Activated CD4-positive, alpha-beta T cell treated with anti-CD3 and anti-CD28 coated beads, Interleukin-2, Interleukin-6, amounts not matched to agents 100 ng/mL and 50 ng/mL, durations not matched to agents 16 hours and 8 hours (primary cell): ENCODE measurements at regions not wholly inside any gene's neighbourhood (a gene's known extent, or its start where the extent isn't known, plus 50 kb on each side); places are given as distances from the start of the nearest gene placed in this dataset.

Experiments used
- DNase-seq: peaks from one replicate; pipeline ENCODE4 v3.0.0-alpha.2; 2020

- no peak for DNase-seq
Observed at GRCh38 chr19:5216141-5216847, 124.3 kb downstream of the PTPRS start.

GRCh38 chr19:5215431-5215830, 125.2 kb downstream of the PTPRS start:
- DNase-seq = no peak

GRCh38 chr19:5214902-5215301, 125.7 kb downstream of the PTPRS start:
- no peak for DNase-seq

- no peak for DNase-seq
Observed at GRCh38 chr19:5214371-5214770, 126.2 kb downstream of the PTPRS start.

- no peak for DNase-seq
Observed at GRCh38 chr19:5213667-5214066, 126.9 kb downstream of the PTPRS start.

- no peak for DNase-seq
Observed at GRCh38 chr19:5212101-5212500, 128.5 kb downstream of the PTPRS start.

- no peak for DNase-seq
Observed at GRCh38 chr19:5211217-5211822, 129.3 kb downstream of the PTPRS start.

GRCh38 chr19:5210556-5210955, 130.1 kb downstream of the PTPRS start:
- no peak for DNase-seq

- no peak for DNase-seq
Observed at GRCh38 chr19:5207806-5208205, 132.8 kb downstream of the PTPRS start.

GRCh38 chr19:5206751-5207075, 133.9 kb downstream of the PTPRS start:
- no peak for DNase-seq

- no peak for DNase-seq
Observed at GRCh38 chr19:5205937-5206750, 134.5 kb downstream of the PTPRS start.

- no peak for DNase-seq
Observed at GRCh38 chr19:5205381-5205780, 135.2 kb downstream of the PTPRS start.

GRCh38 chr19:5204212-5204611, 136.4 kb downstream of the PTPRS start:
- no peak for DNase-seq
